Adipose tissue (tissue), 3 donors: ENCODE measurements at regions not wholly inside any gene's neighbourhood (a gene's known extent, or its start where the extent isn't known, plus 50 kb on each side); places are given as distances from the start of the nearest gene placed in this dataset.
"Not testable (repeated sequence)": the region's sequence is repeated elsewhere in the genome, so short reads cannot be mapped to it uniquely, and the experiment has no call there.

Experiments
- H3K27ac ChIP-seq: one replicate; pipeline ENCODE4 v1.5.1; 2013; ENCODE audit warnings: low read depth, low read length
- WGBS, 3 donors: extraction: QIAGEN DNeasy Blood & Tissue Kit; methylation state at CpG; one replicate each; pipeline ENCODE4 v1.1.7; 2013; 5-methylcytosine and 5-hydroxymethylcytosine counted together
- donor health status: healthy with polysubstance abuse.
- donor health status: Bipolar disorder and iron deficiency.
- donor health status: healthy.

DNA sequence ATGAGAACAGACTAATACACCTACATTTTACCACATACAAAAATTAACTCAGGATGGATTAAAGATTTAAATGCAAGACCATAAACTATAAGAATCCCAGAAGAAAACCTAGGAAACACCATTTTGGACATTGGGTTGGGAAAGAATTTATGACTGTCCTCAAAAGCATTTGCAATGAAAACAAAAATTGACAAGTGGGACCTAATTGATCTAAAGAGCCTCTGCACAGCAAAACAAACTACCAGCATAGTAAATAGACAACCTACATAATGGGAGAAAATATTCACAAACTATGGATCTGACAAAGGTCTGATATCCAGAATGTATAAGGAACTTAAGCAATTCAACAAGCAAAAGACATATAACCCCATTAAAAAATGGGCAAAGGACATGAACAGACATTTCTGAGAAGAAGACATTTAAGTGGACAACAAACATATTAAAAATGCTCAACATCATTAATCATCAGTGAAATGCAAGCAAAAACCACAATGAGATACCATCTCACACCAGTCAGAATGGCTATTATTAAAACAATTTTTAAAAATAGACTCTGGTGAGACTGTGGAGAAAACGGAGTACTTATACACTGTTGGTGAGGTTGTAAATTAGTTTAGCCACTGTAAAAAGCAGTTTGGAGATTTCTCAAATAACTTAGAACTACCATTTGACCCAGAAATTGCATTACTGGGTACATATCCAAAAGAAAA is 221.7 kb upstream of the DIPK2B start:
- no peak overlapping the region for H3K27ac ChIP-seq
- 56 to 83% (median 64%) methylated on average over 1 of the region's 1 CpG for WGBS, 3 donors

DNA sequence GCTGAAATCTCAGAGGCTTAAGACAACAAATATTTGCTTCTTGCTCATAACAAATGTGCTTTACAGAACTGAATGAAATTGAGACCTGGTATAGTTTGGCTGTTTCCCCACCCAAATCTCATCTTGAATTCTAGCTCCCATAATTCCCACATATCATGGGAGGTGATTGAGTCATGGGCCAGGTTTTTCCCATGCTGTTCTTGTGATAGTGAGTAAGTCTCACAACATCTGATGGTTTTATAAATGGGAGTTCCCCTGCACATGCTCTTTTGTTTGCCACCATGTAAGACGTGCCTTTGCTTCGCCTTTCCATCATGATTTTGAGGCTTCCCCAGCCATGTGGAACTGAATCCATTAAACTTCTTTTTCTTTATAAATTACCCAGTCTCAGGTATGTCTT is 221.1 kb upstream of the DIPK2B start:
- no peak overlapping the region for H3K27ac ChIP-seq
- 73 to 94% (median 89%) methylated on average over 2 of the region's 2 CpGs for WGBS, 3 donors

DNA sequence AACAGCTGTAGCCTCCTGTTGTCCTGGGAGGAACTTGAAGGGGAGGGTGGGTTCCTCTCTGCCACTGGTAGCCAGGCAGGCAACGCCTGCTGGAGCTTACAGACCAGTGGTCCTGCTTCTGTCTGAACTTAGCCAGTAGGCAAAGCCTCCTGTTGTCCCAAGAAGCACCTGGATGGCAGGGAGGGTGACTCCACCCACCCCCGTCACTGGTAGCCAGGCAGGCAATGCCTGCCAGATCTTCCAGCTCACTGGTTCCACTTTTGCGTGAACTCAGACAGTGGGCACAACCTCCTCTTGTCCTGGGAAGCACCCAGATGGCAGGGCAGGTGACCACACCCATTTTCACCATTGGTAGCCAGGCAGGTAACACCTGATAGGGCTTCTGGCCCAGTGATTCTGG is 203.5 kb upstream of the DIPK2B start:
- H3K27ac ChIP-seq: no peak overlapping the region
- WGBS, 3 donors: 55 to 94% (median 70%) methylated on average over 3 of the region's 3 CpGs

DNA sequence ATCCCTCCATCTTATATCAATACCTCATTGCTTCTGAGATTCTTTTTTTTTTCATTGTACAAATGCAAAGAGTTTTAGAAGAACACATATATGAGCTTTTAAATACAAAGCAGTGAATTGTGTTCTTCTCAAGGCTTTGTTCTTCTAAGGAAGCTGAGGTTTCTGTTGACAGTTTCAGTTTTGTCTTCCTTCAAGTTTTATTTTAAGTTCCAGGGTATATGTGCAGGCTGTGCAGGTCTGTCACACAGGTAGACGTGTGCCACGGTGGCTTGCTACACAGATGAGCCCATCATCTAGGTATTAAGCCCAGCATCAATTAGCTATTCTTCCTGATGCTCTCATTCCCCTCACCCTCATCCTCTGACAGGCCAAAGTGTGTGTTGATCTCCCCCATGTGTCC is 201.2 kb upstream of the DIPK2B start:
- no peak overlapping the region for H3K27ac ChIP-seq
- 51 to 85% (median 79%) methylated on average over 2 of the region's 2 CpGs for WGBS, 3 donors

DNA sequence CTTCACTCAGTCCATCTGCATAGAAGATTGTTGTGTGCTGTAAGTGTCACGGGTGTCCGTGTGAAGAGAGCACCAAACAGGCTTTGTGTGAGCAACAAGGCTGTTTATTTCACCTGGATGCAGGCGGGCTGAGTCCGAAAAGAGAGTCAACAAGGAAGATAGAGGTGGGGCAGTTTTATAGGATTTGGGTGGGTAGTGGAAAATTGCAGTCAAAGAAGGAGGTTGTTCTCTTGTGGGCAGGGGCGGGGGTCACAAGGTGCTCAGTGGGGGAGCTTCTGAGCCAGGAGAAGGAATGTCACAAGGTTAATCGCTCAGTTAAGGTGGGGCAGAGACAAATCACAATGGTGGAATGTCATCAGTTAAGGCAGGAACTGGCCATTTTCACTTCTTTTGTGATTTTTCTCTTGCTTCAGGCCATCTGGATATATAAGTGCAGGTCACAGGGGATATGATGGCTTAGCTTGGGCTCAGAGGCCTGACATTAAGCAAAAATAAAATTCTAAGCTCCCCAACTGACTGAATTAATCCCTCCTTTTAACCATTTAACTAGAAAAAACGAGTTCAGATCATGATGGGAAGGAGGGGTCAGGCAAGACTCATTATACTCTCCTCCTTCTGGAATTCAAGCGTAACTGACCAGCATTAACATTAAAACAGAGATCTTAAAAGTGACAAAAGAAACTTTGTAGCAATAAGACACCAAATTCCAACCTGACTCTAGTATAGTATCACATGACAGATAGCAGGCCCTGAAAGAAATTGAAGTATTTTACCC is 200.5 kb upstream of the DIPK2B start:
- 60 to 83% (median 61%) methylated on average over 8 of the region's 8 CpGs for WGBS, 3 donors
- not testable (repeated sequence) for H3K27ac ChIP-seq

DNA sequence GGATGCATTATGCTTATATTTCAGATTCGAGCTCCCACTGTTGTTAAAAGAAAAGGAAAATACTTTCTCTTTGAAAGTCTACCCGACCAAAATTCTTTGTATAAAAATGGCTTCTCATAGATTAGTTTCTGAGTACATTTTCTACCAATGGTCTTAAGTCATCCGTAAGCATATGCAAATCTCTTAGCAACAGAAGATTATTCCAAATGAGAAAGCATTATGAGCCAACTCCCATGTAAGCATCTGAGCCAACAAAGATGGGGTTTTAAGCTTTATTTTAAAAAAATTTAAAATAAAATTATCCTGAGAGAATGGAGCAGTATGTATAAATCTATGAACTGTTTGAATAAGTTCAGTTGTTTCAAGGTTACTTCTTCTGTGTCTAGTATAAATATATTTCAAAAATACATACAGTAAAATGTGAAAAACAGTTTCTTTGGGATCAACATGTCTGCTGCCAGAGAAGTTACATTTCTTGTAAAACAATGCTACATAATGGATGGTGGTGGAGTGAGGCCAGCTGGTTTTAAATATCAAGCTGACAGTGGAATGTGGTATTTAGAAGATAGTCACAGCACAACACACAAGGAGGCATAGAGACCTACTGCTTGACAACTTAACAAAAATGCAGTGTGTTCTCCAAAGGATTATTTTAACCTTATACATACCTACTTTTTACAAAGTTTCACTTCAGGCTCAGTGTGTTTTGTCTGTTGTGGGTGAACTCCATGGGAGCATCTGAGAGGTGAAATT is 199.5 kb upstream of the DIPK2B start:
- WGBS, 3 donors: 56 to 75% (median 59%) methylated on average over 3 of the region's 3 CpGs
- H3K27ac ChIP-seq: no peak overlapping the region

DNA sequence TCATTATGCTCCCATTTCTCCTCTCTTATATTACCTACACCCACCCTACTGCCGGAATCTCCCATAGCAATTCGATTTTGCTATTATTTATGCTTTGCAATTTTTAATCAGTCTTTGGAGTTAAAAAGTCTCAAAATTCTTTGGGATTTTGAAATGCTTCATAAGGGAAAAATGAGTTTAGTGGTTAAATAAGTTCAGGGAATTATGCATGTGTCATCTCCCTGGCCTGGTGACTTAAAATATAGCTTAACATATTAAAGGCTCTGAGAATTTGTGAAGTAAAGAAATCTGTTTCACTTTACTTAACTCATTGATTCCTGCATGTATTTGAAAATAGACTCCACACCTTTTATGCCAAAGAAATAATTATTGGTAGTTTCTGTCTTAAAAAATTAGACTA is 185.1 kb upstream of the DIPK2B start:
- WGBS, 3 donors: 67 to 85% (median 80%) methylated on average over 2 of the region's 2 CpGs
- no peak overlapping the region for H3K27ac ChIP-seq

DNA sequence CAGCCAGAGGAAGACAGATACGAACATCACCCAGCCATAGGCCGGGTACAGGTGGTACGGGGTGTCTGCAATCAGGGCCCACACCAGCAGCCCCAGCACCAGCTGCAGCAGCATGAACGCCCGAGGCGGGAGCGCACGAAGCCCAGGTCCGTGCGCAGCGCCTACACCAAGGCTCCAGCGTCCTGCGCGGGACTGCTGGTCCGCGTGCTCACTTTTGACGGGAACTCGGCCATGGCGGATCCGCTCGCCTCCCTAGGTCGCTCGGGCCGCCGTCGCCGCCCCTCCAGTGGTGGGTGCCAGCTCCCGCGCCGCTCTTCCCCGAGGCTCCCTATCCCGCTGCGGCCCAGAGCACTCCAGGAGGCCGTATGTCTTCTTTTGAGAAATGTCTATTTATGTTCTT is 181.2 kb upstream of the DIPK2B start:
- WGBS, 3 donors: 90 to 96% (median 95%) methylated on average over 17 to 34 of the region's 34 CpGs
- no peak overlapping the region for H3K27ac ChIP-seq

DNA sequence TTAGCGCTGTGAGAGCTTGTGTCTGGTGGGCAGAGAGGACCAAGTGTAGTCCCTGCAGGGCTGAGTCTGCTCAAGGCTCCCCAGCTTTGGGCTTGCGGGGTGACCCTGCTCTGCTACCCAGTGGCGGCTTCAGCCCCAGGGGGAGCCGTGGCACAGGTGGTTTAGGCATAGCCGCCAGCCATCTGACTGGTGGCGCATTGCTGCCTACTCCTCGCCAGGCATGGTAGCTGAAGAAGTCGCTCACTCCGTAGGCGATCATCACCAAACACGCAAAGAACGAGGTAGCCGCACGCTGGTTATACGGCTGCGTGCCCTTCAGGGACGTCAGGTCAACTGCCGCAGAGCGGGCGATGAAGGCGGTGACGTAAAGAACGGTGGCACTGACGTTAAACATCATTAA is 180.7 kb upstream of the DIPK2B start:
- no peak overlapping the region for H3K27ac ChIP-seq
- WGBS, 3 donors: 92 to 98% (median 94%) methylated on average over 18 to 24 of the region's 24 CpGs

DNA sequence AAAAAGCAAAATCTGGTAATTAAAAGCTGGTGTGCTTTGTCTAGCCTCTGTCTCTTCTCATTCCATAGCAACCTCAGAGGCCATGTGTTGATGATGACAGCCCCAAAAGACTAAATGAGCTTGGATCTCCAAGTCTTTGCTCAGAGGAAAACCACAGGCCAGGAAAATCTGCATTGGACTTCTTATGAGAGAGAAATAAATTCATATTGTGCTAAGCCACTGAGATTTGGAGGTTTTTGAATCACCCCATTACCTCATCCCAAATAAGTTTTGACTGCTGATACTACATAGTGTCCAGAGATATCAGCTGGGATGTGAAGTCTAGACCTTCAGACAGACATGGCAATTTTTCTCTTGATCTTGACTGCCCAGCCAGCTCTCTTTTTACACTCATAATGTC is 178.6 kb upstream of the DIPK2B start:
- H3K27ac ChIP-seq: no peak overlapping the region

DNA sequence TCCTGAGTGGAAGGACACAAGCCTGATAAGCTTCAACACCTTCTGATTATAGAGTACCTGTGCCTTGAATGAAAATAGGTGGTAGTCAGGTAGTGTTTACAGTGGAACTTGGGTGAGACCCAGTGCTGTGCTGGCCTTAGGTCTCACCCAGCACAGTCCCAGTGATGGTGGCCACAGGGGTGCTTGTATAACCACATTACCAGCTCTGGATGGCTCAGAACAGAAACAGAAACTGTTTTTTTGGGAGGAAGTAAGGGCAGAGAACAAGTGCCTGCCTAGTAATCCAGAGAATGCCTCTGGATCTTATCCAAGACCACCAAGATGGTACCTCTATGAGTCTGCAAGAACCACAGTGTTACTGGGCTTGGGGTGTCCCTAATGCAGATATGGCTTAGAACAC is 171.5 kb upstream of the DIPK2B start:
- no peak overlapping the region for H3K27ac ChIP-seq

DNA sequence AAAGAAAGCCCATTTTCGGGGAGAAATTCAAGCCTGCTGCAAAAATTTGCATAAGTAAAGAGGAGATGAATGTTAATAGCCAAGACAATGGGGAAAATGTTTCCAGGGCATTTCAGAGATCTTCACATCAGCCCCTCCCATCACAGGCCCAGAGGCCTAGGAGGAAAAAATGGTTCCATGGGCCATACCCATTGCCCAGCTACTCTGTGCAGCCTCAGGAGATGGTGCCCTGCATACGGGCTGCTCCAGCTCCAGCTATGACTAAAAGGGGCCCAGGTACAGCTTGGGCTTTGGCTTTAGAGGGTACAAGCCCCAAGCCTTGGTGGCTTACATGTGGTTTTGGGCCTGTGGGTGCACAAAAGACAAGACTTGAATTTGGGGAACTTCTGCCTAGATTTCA is 168.0 kb upstream of the DIPK2B start:
- 80 to 93% (median 81%) methylated on average over 2 of the region's 2 CpGs for WGBS, 3 donors
- no peak overlapping the region for H3K27ac ChIP-seq

DNA sequence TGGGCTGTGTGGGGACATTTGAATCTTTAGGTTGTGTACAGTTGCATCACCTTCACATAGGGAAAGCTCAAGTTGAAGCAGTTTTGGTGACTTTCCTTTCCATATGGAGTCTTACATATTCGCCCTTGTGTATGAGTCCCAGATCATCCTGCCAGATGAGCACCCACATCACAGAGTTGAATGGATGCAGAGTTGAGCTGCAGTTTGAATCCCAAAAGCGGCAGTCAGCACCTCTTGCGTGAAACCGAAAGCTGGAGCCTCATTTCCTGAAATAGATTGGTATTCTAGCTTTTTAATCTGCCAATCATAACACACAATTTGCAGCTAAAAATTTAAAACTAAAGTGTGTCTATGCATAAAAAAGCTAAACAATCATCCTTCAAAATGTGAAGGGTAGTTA is 162.9 kb upstream of the DIPK2B start:
- WGBS, 3 donors: 79 to 87% (median 86%) methylated on average over 4 of the region's 4 CpGs
- H3K27ac ChIP-seq: no peak overlapping the region

DNA sequence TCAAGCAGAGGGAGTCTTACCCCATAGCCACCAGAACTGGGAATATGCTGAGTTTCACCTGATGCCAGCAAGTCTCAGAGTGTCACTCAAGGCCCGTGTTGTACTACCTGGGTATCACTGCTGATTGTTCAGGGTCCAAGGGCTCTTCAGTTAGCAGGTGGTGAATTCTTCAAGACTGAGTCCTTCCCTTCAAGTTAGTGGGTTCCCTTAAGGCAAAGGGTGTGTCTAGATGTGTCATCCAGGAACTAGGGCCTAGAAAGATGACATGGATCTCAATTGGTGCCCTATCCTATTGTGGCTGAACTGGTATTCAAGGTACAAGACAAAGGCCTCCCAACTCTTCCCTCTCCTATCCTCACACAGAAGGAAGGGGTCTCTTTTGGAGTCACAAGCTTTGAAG is 159.9 kb upstream of the DIPK2B start:
- 83 to 91% (median 86%) methylated on average over 1 of the region's 1 CpG for WGBS, 3 donors
- H3K27ac ChIP-seq: no peak overlapping the region

DNA sequence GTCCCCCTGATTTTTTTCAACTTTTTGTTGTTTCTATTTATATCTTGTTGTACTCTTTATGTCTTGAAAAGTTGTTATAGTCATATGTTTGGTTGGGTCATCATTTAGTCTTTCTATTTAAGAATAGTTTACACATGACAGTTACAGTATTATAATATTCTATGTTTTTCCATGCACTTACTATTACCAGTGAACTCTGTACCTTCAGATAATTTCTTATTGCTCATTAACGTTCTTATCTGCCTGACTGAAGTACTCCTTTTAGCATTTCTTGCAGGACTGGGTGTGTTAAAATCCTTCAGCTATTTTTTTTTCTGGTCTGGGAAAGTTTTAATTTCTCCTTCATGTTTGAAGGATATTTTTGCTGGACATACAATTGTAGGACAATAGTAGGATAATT is 157.7 kb upstream of the DIPK2B start:
- no peak overlapping the region for H3K27ac ChIP-seq
- 25 to 39% (median 32%) methylated on average over 1 of the region's 1 CpG for WGBS, 3 donors

DNA sequence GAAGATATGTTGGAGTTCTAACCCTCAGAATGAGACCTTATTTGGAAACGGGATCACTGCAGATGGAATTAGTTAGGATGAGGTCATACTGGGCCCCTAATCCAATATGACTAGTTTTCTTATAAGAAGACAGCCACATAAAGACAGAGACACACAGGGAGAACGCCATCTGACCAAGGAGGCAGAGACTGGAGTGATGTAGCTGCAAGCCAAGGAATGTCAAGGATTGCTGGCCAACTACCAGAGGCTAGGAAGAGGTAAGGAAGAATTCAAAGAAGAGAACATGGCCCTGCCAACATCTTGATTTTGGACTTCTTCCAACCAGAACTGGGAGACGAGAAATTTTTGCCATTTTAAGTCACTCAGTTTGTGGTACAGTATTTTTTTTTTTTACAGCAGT is 152.8 kb upstream of the DIPK2B start:
- no peak overlapping the region for H3K27ac ChIP-seq
- 50 to 68% (median 59%) methylated on average over 3 of the region's 3 CpGs for WGBS, 3 donors

DNA sequence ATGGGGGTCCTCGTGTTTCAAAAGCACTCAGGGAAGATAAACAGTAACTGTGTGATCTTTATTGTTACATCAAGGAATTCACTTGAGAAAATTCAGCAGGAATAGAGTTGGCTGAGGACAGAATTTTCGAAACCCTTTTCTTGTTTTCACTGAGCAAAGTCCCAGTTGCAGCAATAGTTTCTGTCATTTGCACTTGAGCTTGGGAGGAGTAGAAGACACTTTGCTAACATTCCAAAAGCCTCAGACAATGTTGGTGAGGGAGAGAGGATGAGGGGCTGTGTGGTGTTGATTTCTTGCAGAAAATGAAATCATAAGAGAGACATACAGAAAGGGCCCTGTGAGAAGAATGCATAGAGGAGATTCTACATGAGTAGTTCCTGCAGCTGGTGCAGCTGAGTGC is 151.9 kb upstream of the DIPK2B start:
- no peak overlapping the region for H3K27ac ChIP-seq
- 51 to 76% (median 67%) methylated on average over 2 of the region's 2 CpGs for WGBS, 3 donors

DNA sequence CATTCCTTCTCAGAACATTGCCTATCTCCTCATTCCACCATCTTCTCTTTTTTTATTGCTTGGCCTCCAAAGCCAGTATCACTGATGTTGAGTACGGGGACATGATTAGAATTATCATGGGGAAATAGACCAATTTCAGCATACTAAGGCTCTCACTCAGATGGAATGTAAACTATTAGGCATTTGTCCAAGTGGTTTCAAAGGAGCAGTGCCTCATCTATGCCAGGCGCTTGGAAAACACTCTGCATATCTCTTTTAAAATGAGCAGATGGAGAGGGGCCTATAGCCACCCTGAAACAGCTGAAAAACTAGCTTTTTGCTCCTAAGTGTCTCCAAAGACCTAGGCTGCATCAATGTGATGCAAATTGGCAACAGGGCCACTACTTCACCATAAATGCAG is 150.8 kb upstream of the DIPK2B start:
- 51 to 73% (median 65%) methylated on average over 2 of the region's 2 CpGs for WGBS, 3 donors
- H3K27ac ChIP-seq: no peak overlapping the region

DNA sequence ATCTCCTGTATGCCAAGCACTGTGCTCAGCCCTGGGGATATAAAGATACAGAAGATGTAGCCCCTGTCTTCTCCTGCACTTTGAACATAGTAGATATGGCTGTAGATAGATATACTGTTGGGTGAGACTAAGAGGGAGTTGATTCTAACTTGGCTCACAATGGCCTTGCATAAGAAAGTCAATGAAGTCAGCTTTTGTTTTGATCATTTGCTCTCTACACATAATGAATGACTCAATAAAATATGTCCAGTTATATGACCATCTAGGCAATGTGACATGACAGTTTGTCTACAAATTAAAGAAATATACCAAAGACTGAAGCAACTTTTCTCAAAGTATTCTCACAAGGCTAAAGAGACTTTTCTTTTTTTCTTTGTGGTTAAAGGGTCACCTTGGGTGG is 147.6 kb upstream of the DIPK2B start:
- H3K27ac ChIP-seq: no peak overlapping the region

DNA sequence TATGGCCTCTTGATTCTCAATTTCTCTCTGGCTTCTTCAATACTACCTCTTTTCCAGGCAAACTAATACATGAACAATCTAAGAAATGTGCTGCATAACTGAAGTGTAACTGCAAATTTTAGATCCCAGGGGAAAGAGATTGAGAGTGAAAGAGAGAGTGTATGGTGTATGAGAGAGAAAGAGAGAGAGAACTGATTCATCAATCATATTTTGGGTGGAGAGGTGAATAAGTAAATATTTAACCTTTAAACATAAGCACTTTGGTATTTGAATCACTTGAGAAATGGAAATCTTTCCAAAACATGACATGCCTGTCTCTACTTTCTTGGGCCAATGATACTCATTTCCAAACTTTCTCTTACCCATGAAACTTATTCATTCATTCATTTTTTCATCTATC is 147.2 kb upstream of the DIPK2B start:
- no peak overlapping the region for H3K27ac ChIP-seq
